ENCODE measurements at regions not wholly inside any gene's neighbourhood (a gene's known extent, or its start where the extent isn't known, plus 50 kb on each side); places are given as distances from the start of the nearest gene placed in this dataset.

DNA sequence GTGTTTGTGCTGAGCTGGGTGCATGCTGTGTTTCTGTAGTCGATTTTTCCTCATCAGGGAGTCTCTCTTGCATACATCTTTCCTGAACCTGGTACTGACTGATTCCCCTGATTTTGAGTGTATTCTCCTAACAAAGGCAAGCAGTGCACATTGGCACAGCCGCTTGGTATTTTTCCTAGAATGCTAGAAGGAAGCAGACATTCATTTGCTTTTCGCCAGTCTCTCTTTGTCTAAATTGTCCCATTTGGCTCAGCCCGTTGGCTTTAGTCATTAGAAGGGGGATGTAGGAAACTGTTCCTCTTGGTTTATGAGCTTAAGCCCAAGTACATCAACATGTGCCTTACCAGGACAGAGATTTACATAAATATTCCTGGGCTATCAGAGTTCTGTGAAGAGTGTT lies 266.1 kb upstream of the TMTC4 start:
- no peak for DNase-seq (ENCODE audit: low read depth)

GRCh38 chr13:100933841-100934240 lies 259.2 kb upstream of the TMTC4 start:
- no peak for DNase-seq (ENCODE audit: low read depth)

- DNase-seq (ENCODE audit: low read depth): no peak
These were observed 248.0 kb upstream of the TMTC4 start for GRCh38 chr13:100922599-100922998.

- no peak for DNase-seq (ENCODE audit: low read depth)
These were observed 246.5 kb upstream of the TMTC4 start for GRCh38 chr13:100921139-100921538.

DNA sequence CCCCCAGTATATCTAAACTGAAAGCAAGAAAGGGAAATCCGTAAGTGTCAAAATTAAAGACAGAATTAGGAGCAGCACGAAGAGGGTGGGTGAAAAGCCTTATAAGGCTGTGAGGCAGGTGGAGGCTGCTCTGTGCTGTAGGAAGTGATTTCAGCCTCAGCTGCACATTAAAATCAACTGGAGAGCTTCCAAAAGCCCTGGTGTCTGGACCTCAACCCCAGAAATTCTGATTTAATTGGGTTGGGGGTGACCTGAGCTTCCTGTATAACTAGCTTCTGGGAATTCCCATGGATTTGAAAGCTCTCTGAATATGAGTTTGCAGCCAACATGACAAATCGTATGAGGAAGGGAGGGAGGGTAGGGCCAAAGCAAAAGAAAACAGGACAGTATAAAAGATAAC lies 242.4 kb upstream of the TMTC4 start:
- DNase-seq (ENCODE audit: low read depth): no peak

- DNase-seq (ENCODE audit: low read depth): no peak
These were observed 238.5 kb upstream of the TMTC4 start for GRCh38 chr13:100913143-100913542.

DNA sequence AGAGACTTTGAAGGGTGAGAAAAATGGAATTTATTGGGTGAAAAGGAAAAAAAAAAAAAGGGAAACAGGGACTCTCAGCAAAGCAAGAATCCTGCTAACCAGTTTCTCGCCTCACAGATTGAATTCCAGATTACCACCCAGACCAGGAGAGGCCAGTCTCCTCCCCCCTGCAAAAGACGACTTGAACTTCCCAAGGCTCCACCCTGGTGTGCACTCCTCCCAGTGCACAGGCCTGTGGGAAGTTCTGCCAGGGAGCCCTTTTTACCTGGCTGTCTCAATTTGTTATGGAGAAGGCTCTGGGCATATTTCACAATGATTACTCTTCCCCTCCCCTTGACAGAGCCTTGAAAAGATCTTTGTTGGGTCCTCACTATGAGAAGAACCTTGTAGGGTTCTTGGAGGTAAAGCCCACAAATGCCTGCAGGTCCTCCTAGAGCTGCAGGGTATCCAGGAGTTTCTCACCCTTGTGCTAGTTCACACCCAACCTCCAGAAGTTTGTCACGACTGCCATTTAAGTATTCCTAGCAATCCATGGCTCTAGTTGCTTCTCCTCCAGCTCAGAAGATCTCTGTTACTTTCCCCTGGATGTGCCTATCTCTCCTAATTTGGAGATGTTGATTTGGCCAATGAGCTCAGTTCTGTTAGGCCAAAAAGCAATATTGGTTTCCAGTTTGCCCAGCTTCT lies 229.8 kb upstream of the TMTC4 start:
- DNase-seq (ENCODE audit: low read depth): no peak

DNA sequence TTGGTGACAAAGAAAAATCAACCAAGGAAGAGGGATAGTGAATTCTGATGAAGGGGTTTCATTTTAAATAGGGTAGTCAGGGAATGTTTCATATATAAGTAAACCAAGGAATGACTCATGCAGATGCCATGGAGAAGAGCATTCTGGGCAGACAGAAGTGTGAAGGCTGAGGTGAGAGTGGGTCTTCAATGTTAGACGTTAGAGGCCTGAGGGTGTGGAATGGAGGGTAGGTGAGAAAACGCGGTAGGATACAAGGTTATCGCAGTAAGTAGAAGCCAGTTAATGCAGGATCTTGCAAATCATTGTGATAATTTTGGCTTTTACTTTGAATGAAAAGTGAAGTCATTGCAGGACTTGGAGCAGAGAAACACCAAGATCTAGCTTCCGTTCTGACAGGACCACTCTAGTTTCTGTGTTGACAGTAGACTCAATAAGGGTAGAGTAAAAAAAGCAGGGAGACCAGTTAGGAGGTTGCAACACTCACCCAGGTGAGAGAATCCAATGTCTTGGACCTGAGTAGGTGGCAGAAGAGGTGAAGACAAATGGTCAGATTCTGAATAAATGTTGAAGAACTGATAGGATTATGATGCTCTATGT lies 225.2 kb upstream of the TMTC4 start:
- no peak for DNase-seq (ENCODE audit: low read depth)

DNA sequence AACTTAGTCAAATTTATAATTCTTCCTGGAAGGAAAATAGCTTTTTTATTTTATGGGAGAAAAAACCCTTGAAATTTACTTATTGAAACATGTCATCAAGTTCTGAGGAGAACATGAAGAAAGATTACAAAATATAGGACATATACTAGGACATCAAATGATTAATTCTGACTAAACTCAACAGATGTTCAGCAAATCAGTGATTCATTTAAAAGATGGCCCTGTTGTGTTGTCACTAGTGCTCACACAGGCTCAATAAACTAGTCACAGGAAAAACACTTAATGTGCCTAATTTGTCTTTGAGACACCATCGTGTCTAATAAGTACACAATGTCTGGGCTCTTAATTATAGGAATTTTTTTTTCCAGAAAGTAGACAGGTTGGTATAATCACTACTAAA lies 223.8 kb upstream of the TMTC4 start:
- DNase-seq (ENCODE audit: low read depth): no peak

DNA sequence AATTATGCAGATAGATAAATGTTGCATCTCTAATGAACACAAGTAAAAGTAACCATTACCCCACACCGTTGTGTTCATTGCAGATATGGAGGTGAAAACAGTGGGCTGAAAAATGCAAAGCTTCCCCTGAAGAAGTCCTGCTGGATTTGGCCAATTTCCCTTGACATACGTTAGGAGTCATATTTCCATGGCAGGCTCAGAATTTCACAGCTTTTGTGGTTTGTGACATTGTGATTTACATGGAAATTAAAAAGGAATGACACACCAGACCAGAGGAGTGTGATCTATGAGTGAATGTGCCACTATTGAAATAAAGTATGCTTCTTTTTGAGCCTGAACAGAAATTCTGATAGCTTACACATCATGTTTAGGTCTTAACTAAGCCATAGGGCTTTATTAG lies 221.1 kb upstream of the TMTC4 start:
- DNase-seq (ENCODE audit: low read depth): no peak

- no peak for DNase-seq (ENCODE audit: low read depth)
These were observed 218.4 kb upstream of the TMTC4 start for GRCh38 chr13:100892981-100893380.

- no peak for DNase-seq (ENCODE audit: low read depth)
These were observed 216.1 kb upstream of the TMTC4 start for GRCh38 chr13:100890645-100891044.

- peak; percentile 64 for DNase-seq (ENCODE audit: low read depth)
These were observed 213.1 kb upstream of the TMTC4 start for GRCh38 chr13:100887729-100888151.

DNA sequence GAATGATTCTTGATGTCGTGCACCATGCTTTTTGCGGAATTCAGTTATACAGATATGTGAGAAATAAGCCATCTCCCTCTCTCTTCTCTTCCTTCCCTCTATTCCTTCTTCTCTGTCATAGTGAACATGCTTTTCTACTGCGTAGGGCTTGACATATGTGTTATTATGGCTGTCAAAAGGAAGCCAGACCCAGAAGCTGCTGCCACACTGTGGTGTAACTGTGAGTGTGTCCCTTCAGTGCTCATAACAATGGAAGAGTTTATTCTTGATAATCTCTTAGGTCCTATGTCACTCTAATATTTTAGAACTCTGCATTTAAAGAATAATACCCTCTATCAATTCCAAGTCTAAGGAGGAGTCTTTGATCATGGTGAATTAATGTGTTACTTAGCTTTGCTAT lies 208.9 kb upstream of the TMTC4 start:
- DNase-seq (ENCODE audit: low read depth): no peak

DNA sequence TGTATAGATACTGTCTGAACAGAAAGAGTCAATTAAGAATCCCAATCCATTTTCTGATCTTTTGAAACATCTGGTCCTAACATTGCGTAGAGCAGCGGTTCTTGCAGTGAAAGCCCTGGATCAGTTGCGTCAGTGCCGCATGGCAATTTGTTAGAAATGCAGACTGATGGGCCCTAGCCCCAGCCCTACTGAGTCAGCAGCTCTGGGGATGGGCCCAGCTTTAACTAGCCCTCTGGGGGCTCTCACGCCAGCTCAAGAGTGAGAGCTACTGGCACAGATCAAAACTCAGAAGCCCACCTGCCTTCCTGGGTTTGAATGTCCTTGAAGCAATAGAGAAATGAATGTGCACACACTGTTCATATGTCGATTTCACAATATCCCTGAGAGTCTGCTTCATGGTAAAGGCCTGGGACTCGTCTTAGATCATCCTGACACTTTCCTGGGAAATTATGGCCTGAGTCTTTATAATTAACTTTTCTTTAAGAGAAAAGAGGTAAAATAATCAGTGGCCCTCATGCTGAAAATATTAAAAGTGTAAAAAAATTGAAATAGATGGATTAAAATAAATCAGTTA lies 206.8 kb upstream of the TMTC4 start:
- DNase-seq (ENCODE audit: low read depth): no peak

DNA sequence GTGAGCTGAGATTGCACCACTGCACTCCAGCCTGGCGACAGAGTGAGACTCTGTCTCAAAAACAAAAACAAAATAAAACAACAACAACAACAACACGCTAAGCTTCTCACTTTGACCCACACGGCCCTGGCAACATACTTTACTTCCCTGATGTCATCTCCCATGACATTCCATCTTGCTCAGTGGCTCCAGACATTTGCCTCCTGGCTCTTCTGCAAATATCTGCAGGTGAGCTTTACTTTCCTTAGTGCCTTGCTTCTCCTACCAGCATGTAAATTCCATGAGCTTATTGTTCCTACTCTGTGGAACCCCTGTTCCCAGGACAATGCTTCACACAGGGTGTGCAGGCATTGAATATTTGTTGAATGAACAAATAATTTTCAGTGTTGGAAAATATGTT lies 205.6 kb upstream of the TMTC4 start:
- DNase-seq (ENCODE audit: low read depth): no peak

- DNase-seq (ENCODE audit: low read depth): no peak
These were observed 204.7 kb upstream of the TMTC4 start for GRCh38 chr13:100879255-100879654.

DNA sequence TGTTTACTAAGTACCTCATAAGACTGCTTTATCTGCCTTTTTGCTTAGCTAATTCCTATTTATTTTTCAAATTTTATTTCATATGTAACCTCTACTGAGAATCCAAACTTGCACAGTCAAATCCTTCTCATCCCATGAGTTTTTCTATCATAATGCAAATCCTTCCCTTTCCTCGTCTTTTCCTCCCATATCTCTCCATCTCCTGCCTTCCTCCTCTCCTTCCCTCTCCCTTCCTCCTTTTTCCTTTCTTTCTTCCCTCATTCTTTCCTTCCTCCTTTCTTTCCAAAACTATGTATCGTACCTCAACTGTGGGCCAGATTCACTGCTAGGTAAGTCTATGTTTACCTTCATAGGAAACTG lies 201.4 kb upstream of the TMTC4 start:
- DNase-seq (ENCODE audit: low read depth): no peak

DNA sequence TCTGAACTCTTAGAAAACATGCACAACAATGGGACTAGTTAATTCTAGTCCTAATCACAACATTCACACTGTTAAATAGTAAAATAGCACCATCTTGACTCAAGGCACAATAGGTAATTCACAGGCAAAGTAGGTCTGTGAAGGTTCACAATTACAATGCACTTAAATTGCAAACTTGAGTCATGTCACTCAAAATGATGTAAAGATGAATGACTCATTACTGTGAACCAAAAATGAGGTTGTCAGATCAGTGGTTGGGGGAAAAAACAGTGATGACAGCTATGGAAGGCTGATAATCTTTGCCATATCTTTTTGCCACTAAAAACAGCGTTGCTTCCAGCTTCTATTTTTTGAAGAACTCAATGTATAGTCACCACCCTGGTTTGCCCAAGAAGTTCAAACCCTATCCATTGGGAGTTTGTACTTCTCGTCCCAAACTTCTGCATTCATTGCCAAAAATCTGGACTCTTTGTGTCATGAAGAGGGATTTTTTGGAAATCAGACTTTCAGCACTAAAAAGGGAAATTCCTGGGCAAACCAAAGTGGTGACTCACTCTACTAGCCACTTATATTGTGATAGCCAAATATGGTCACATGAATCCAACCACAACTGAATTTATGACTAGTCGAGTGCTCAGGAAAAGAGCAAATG lies 200.9 kb upstream of the TMTC4 start:
- peak; percentile 67 for DNase-seq (ENCODE audit: low read depth)

DNA sequence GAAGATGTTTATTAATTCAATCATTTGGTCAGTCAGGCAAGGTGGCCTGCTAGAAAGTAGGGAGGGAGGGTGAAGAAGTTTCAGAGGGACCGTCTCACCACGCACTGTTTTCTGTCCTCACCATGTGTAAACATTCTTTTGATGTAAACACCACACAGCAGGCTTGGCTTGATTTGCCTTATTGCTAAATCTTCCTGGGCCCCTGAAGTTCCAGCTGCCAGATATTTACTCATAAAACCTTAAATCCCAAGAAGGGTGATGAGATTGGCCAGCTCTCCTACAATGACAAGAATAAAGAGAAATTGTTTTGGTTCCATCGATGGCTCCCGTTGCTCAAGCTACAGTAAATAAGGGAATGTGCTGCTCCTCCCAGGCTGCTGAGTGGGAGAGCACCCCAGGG lies 198.2 kb upstream of the TMTC4 start:
- DNase-seq (ENCODE audit: low read depth): peak; percentile 30

DNA sequence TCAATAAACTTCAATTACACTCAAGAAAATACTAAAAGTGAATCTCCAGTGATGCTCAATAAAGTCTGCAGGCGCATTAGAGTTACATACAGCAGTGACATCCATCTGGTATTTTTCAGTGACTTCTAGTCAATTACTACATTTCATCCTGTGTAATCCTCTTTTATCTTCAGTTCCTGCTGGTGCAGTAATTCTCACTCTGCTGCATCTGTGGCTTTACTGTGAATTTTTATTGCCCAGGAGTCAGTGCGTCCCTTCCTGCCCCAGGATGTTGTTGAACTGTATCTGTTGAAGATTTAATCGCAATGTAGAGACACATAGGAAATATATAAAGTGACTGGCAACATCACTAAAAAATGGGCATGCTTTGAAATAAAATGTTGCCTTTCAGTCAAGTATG lies 196.3 kb upstream of the TMTC4 start:
- no peak for DNase-seq (ENCODE audit: low read depth)

GRCh38 chr13:100860866-100861265 lies 186.3 kb upstream of the TMTC4 start:
- no peak for DNase-seq (ENCODE audit: low read depth)

DNA sequence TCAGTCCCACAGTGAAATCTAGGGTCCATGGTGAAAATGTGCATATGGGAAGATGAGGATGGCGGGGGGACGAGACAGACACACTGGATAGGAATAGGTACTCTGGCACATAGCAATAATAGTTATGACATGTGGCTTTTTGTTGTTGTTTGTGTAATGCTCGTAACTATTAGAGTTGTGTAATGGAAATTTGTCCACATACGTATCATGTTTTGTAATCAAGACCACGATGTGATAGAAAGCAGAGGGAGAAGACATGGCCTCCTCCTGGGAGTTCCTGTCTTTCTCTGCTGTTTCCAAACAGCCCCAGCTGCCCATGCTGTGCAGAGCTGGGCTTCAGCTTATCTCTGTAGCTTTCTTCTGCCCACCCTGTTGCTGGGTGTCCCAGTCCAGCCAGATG lies 185.3 kb upstream of the TMTC4 start:
- peak; percentile 14 for DNase-seq (ENCODE audit: low read depth)

Data from fibroblast of gingiva (primary cell).